Chondrocyte (in vitro differentiated cells): ENCODE measurements at regions not wholly inside any gene's neighbourhood (a gene's known extent, or its start where the extent isn't known, plus 50 kb on each side); places are given as distances from the start of the nearest gene placed in this dataset.
"Not testable (repeated sequence)": the region's sequence is repeated elsewhere in the genome, so short reads cannot be mapped to it uniquely, and the experiment has no call there.

Experiments used
- DNase-seq: peaks from one replicate; pipeline ENCODE4 v3.0.0; 2021; ENCODE audit warnings: mixed read lengths, low spot score
- H3K27ac Mint-ChIP-seq: one replicate; pipeline ENCODE4 v1.8.0; 2021; ENCODE audit warnings: mild to moderate bottlenecking, moderate library complexity, mixed read lengths; ENCODE audit not compliant: unreplicated experiment
- H3K27me3 Mint-ChIP-seq: 2 replicates; pipeline ENCODE4 v1.8.0; 2021; ENCODE audit warnings: low read depth, mixed read lengths
- H3K36me3 Mint-ChIP-seq: 2 replicates; pipeline ENCODE4 v1.8.0; 2021; ENCODE audit warnings: low read depth, mixed read lengths
- H3K4me1 Mint-ChIP-seq: 2 replicates; pipeline ENCODE4 v1.8.0; 2021; ENCODE audit warnings: low read depth, mild to moderate bottlenecking, mixed read lengths
- H3K4me3 Mint-ChIP-seq: one replicate; pipeline ENCODE4 v1.8.0; 2021; ENCODE audit warnings: mild to moderate bottlenecking, moderate library complexity, mixed read lengths; ENCODE audit not compliant: unreplicated experiment
- H3K9me3 Mint-ChIP-seq: 2 replicates; pipeline ENCODE4 v1.8.0; 2021; ENCODE audit warnings: low read depth, mixed read lengths
- CTCF ChIP-seq: fragments of 200-600 bp; sonication (generic); IDR thresholded peaks from 2 replicates; pipeline ENCODE4 v1.5.0; 2021; ENCODE audit warnings: antibody characterized with exemption, mild to moderate bottlenecking, moderate library complexity

GRCh38 chr4:134622199-134622598, 420.6 kb upstream of the PABPC4L start:
- peak overlapping the region; percentile 87 for H3K27ac Mint-ChIP-seq

GRCh38 chr4:134621715-134622114, 420.1 kb upstream of the PABPC4L start:
- H3K36me3 Mint-ChIP-seq, DNase-seq, H3K4me3 Mint-ChIP-seq, H3K27me3 Mint-ChIP-seq, H3K9me3 Mint-ChIP-seq: not testable (repeated sequence)
- peak overlapping the region; percentile 87 for H3K27ac Mint-ChIP-seq
- H3K4me1 Mint-ChIP-seq = peaks cover 10% of the 10 kb centered on the region

More at GRCh38 chr4:134622199-134622598, 420.6 kb upstream of the PABPC4L start:
- no peaks in the 10 kb centered on the region for H3K36me3 Mint-ChIP-seq
- DNase-seq = no peak
- no peak overlapping the region for H3K4me3 Mint-ChIP-seq
- no peak for TF ChIP-seq CTCF
- no peaks in the 10 kb centered on the region for H3K27me3 Mint-ChIP-seq
- H3K9me3 Mint-ChIP-seq = no peaks in the 10 kb centered on the region
- peaks cover 10% of the 10 kb centered on the region for H3K4me1 Mint-ChIP-seq

GRCh38 chr4:134610956-134611355, 409.4 kb upstream of the PABPC4L start:
- Mint-ChIP-seq H3K4me3 (no peak overlapping the region), H3K9me3 (peaks cover 4% of the 10 kb centered on the region), H3K27ac (no peak overlapping the region), H3K36me3 (no peaks in the 10 kb centered on the region), H3K27me3 (no peaks in the 10 kb centered on the region), H3K4me1 (no peaks in the 10 kb centered on the region)
- DNase-seq = no peak
- TF ChIP-seq CTCF = no peak

- Mint-ChIP-seq H3K4me1 (no peaks in the 10 kb centered on the region), H3K9me3 (peaks cover 4% of the 10 kb centered on the region), H3K36me3 (no peaks in the 10 kb centered on the region), H3K27ac (no peak overlapping the region), H3K27me3 (no peaks in the 10 kb centered on the region), H3K4me3 (no peak overlapping the region)
- TF ChIP-seq CTCF = no peak
- DNase-seq = no peak
Measured at GRCh38 chr4:134610172-134610571, 408.6 kb upstream of the PABPC4L start.

- Mint-ChIP-seq H3K4me3 (no peak overlapping the region), H3K27ac (no peak overlapping the region), H3K9me3 (peaks cover 2% of the 10 kb centered on the region), H3K27me3 (no peaks in the 10 kb centered on the region), H3K36me3 (no peaks in the 10 kb centered on the region), H3K4me1 (no peaks in the 10 kb centered on the region)
- TF ChIP-seq CTCF = no peak
- DNase-seq = no peak
Measured at GRCh38 chr4:134601706-134602105, 400.1 kb upstream of the PABPC4L start.

GRCh38 chr4:134591326-134591725, 389.7 kb upstream of the PABPC4L start:
- no peaks in the 10 kb centered on the region for H3K4me1 Mint-ChIP-seq
- no peaks in the 10 kb centered on the region for H3K27me3 Mint-ChIP-seq
- DNase-seq = no peak
- no peak for TF ChIP-seq CTCF
- peaks cover 3% of the 10 kb centered on the region for H3K9me3 Mint-ChIP-seq
- H3K4me3 Mint-ChIP-seq = no peak overlapping the region
- H3K36me3 Mint-ChIP-seq = no peaks in the 10 kb centered on the region
- no peak overlapping the region for H3K27ac Mint-ChIP-seq
